HS-27A (cell line): ENCODE measurements at regions not wholly inside any gene's neighbourhood (a gene's known extent, or its start where the extent isn't known, plus 50 kb on each side); places are given as distances from the start of the nearest gene placed in this dataset.

ENCODE experiments used
- DNase-seq: peaks from one replicate; pipeline ENCODE4 v3.0.0-alpha.2; 2012; ENCODE audit warnings: low read depth, missing footprints

- DNase-seq = no peak
These were observed 132.3 kb downstream of the TINAG start for GRCh38 chr6:54440549-54440948.

GRCh38 chr6:54441020-54441419 is 132.8 kb downstream of the TINAG start:
- no peak for DNase-seq

- DNase-seq = no peak
These were observed 133.5 kb downstream of the TINAG start for GRCh38 chr6:54441687-54442248.

GRCh38 chr6:54445207-54445606 is 137.0 kb downstream of the TINAG start:
- DNase-seq = no peak

- no peak for DNase-seq
These were observed 140.4 kb downstream of the TINAG start for GRCh38 chr6:54448617-54449016.

GRCh38 chr6:54451516-54451915 is 143.3 kb downstream of the TINAG start:
- no peak for DNase-seq

GRCh38 chr6:54463354-54464024 is 155.2 kb downstream of the TINAG start:
- DNase-seq = no peak

GRCh38 chr6:54465649-54466300 is 157.5 kb downstream of the TINAG start:
- DNase-seq = no peak

GRCh38 chr6:54467384-54467783 is 159.1 kb downstream of the TINAG start:
- DNase-seq = no peak

GRCh38 chr6:54473328-54473727 is 165.1 kb downstream of the TINAG start:
- DNase-seq = no peak

GRCh38 chr6:54474898-54475297 is 166.7 kb downstream of the TINAG start:
- no peak for DNase-seq

GRCh38 chr6:54481091-54481490 is 172.8 kb downstream of the TINAG start:
- DNase-seq = no peak

GRCh38 chr6:54491431-54491830 is 183.2 kb downstream of the TINAG start:
- DNase-seq = no peak

- DNase-seq = no peak
These were observed 184.9 kb downstream of the TINAG start for GRCh38 chr6:54493138-54493537.

- DNase-seq = no peak
These were observed 194.9 kb downstream of the TINAG start for GRCh38 chr6:54503144-54503543.

- no peak for DNase-seq
These were observed 206.8 kb downstream of the TINAG start for GRCh38 chr6:54515013-54515412.

GRCh38 chr6:54515713-54516112 is 207.5 kb downstream of the TINAG start:
- DNase-seq = no peak

- no peak for DNase-seq
These were observed 208.1 kb downstream of the TINAG start for GRCh38 chr6:54516321-54516720.

GRCh38 chr6:54519161-54519560 is 210.9 kb downstream of the TINAG start:
- no peak for DNase-seq

- no peak for DNase-seq
These were observed 217.5 kb downstream of the TINAG start for GRCh38 chr6:54525731-54526130.

- DNase-seq = no peak
These were observed 225.3 kb downstream of the TINAG start for GRCh38 chr6:54533567-54533966.

- no peak for DNase-seq
These were observed 227.3 kb downstream of the TINAG start for GRCh38 chr6:54535568-54535967.

- DNase-seq = no peak
These were observed 233.3 kb downstream of the TINAG start for GRCh38 chr6:54541541-54541940.

GRCh38 chr6:54559136-54559535 is 250.9 kb downstream of the TINAG start:
- DNase-seq = no peak
